ENCODE measurements at regions not wholly inside any gene's neighbourhood (a gene's known extent, or its start where the extent isn't known, plus 50 kb on each side); places are given as distances from the start of the nearest gene placed in this dataset.

- DNase-seq (ENCODE audit: low read depth, low spot score) (no peak), FAIRE-seq (no peak)
- dilution Hi-C loops (cut with MboI; ENCODE audit: extremely low pct_ligation_motif_present, low sequenced_read_pairs) = no loop called here
- Histone ChIP-seq H3K9me1 (ENCODE audit: control insufficient read depth, extremely low read depth, insufficient read depth, low read length) (no peaks in the 10 kb centered on the region), H4K20me1 (ENCODE audit: control insufficient read depth, extremely low read depth, insufficient read depth, low read length) (no peaks in the 10 kb centered on the region), H3K36me3 (ENCODE audit: control insufficient read depth in 2 of 2, extremely low read depth in 1 of 2, insufficient read depth in 2 of 2, low read length in 2 of 2) (no peaks in the 10 kb centered on the region), H3K4me1 (ENCODE audit: control insufficient read depth, extremely low read depth, insufficient read depth, low read length) (no peaks in the 10 kb centered on the region), H3K4me2 (ENCODE audit: control insufficient read depth, extremely low read depth, insufficient read depth, low read depth, low read length) (no peak overlapping the region), H3K27me3 (ENCODE audit: control insufficient read depth, extremely low read depth, insufficient read depth, low read length) (no peaks in the 10 kb centered on the region), H3K79me2 (ENCODE audit: control insufficient read depth, insufficient read depth, low read length) (no peaks in the 10 kb centered on the region), H3K4me3 (ENCODE audit: control insufficient read depth in 2 of 3, extremely low read depth in 1 of 3, insufficient read depth in 2 of 3, low read depth in 1 of 3, low read length in 3 of 3) (no peak overlapping the region), H3K27ac (ENCODE audit: control insufficient read depth, insufficient read depth, low read length) (no peak overlapping the region), H3K9me3 (ENCODE audit: control insufficient read depth, low read depth, low read length) (no peaks in the 10 kb centered on the region), H3K9ac (ENCODE audit: control insufficient read depth, extremely low read depth, insufficient read depth, low read length) (no peak overlapping the region), H2AFZ (ENCODE audit: control insufficient read depth, low read length) (no peak overlapping the region)
- TF ChIP-seq EZH2 (IDR thresholded peaks at IDR 0.05; ENCODE audit: low read length) (no peak), CTCF (optimal IDR thresholded peaks at IDR 0.05 in 1 of 3, IDR thresholded peaks at IDR 0.05 in 1 of 3, conservative IDR thresholded peaks at IDR 0.05 in 1 of 3; ENCODE audit: extremely low read depth in 1 of 3, insufficient read depth in 2 of 3, low read length in 3 of 3) (no peak)
Observed at GRCh38 chr12:24081606-24082005, 132.1 kb upstream of the SOX5 start.

GRCh38 chr12:24081092-24081529 is 131.6 kb upstream of the SOX5 start:
- FAIRE-seq = no peak
- DNase-seq (ENCODE audit: low read depth, low spot score) = no peak
- H3K4me3 ChIP-seq (ENCODE audit: control insufficient read depth in 2 of 3, extremely low read depth in 1 of 3, insufficient read depth in 2 of 3, low read depth in 1 of 3, low read length in 3 of 3) = no peak overlapping the region
- dilution Hi-C loops (cut with MboI; ENCODE audit: extremely low pct_ligation_motif_present, low sequenced_read_pairs) = no loop called here
- no peak overlapping the region for H3K4me2 ChIP-seq (ENCODE audit: control insufficient read depth, extremely low read depth, insufficient read depth, low read depth, low read length)
- no peak overlapping the region for H2AFZ ChIP-seq (ENCODE audit: control insufficient read depth, low read length)
- no peaks in the 10 kb centered on the region for H4K20me1 ChIP-seq (ENCODE audit: control insufficient read depth, extremely low read depth, insufficient read depth, low read length)
- H3K4me1 ChIP-seq (ENCODE audit: control insufficient read depth, extremely low read depth, insufficient read depth, low read length) = no peaks in the 10 kb centered on the region
- H3K9ac ChIP-seq (ENCODE audit: control insufficient read depth, extremely low read depth, insufficient read depth, low read length) = no peak overlapping the region
- peaks cover 3% of the 10 kb centered on the region for H3K27me3 ChIP-seq (ENCODE audit: control insufficient read depth, extremely low read depth, insufficient read depth, low read length)
- H3K27ac ChIP-seq (ENCODE audit: control insufficient read depth, insufficient read depth, low read length) = no peak overlapping the region
- no peak for TF ChIP-seq CTCF (optimal IDR thresholded peaks at IDR 0.05 in 1 of 3, IDR thresholded peaks at IDR 0.05 in 1 of 3, conservative IDR thresholded peaks at IDR 0.05 in 1 of 3; ENCODE audit: extremely low read depth in 1 of 3, insufficient read depth in 2 of 3, low read length in 3 of 3)
- TF ChIP-seq EZH2 (IDR thresholded peaks at IDR 0.05; ENCODE audit: low read length) = no peak
- H3K79me2 ChIP-seq (ENCODE audit: control insufficient read depth, insufficient read depth, low read length) = no peaks in the 10 kb centered on the region
- H3K9me1 ChIP-seq (ENCODE audit: control insufficient read depth, extremely low read depth, insufficient read depth, low read length) = no peaks in the 10 kb centered on the region
- no peaks in the 10 kb centered on the region for H3K36me3 ChIP-seq (ENCODE audit: control insufficient read depth in 2 of 2, extremely low read depth in 1 of 2, insufficient read depth in 2 of 2, low read length in 2 of 2)
- H3K9me3 ChIP-seq (ENCODE audit: control insufficient read depth, low read depth, low read length) = no peaks in the 10 kb centered on the region

Data from keratinocyte (primary cell).